ENCODE measurements at regions not wholly inside any gene's neighbourhood (a gene's known extent, or its start where the extent isn't known, plus 50 kb on each side); places are given as distances from the start of the nearest gene placed in this dataset.

DNA sequence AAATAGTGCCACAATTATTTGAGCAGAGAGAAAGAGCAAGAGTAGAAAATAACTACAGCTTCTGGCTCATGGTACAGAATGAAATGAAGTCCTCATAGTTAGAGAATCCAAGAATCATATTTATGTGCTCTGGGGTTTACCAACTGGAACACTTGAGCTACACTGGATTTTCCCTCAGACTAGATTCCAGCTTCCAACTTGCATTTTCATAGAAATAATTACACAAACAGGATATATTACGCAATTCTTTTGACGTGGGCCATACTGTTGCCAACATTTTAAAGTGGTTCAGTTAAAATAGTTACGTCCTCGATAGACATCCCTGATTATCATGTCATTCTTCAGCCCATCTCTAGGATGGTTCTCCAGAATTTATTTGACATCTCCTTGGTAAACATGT is 129.2 kb downstream of the ETAA1 start:
- no peaks in the 10 kb centered on the region for H3K9me3 Mint-ChIP-seq
- H3K27me3 Mint-ChIP-seq: peaks cover 3% of the 10 kb centered on the region
- no peaks in the 10 kb centered on the region for H3K4me1 Mint-ChIP-seq (ENCODE audit: low read depth)
- no peak for ATAC-seq
- intact Hi-C loops (cut with micrococcal nuclease): no loop called here
- POLR2A ChIA-PET: no interaction called here
- CTCF ChIA-PET: no interaction called here
- no peaks in the 10 kb centered on the region for H3K36me3 Mint-ChIP-seq (ENCODE audit: low read depth)
- H3K27ac Mint-ChIP-seq: no peak overlapping the region
- DNase-seq: no peak
- TF ChIP-seq, protein P1, sequence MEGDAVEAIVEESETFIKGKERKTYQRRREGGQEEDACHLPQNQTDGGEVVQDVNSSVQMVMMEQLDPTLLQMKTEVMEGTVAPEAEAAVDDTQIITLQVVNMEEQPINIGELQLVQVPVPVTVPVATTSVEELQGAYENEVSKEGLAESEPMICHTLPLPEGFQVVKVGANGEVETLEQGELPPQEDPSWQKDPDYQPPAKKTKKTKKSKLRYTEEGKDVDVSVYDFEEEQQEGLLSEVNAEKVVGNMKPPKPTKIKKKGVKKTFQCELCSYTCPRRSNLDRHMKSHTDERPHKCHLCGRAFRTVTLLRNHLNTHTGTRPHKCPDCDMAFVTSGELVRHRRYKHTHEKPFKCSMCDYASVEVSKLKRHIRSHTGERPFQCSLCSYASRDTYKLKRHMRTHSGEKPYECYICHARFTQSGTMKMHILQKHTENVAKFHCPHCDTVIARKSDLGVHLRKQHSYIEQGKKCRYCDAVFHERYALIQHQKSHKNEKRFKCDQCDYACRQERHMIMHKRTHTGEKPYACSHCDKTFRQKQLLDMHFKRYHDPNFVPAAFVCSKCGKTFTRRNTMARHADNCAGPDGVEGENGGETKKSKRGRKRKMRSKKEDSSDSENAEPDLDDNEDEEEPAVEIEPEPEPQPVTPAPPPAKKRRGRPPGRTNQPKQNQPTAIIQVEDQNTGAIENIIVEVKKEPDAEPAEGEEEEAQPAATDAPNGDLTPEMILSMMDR (IDR thresholded peaks at IDR 0.05): no peak
- H3K4me3 Mint-ChIP-seq: no peak overlapping the region

DNA sequence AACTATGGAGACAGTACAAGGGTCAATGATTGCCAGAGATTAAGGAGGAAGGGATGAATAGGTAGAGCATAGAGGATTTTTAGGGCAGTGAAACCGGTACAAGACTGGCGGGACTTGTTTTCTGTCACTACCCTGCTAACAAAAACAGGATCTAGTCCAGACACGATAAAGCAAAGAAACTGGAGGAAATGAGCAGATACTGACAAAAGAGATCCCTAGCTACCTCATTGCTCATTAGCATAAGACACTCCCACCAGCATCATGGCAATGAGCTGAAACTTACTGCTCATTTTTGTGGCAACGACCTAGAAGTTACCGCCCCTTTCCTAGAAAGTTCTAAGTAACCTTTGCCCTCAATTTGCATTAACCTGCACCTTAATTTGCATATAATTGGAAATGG is 131.2 kb downstream of the ETAA1 start:
- Mint-ChIP-seq H3K4me3 (no peak overlapping the region), H3K36me3 (ENCODE audit: low read depth) (no peaks in the 10 kb centered on the region), H3K4me1 (ENCODE audit: low read depth) (no peaks in the 10 kb centered on the region), H3K9me3 (no peaks in the 10 kb centered on the region), H3K27ac (no peak overlapping the region), H3K27me3 (peaks cover 3% of the 10 kb centered on the region)
- intact Hi-C loops (cut with micrococcal nuclease): no loop called here
- ATAC-seq (no peak), DNase-seq (no peak)
- POLR2A ChIA-PET: no interaction called here
- TF ChIP-seq, protein P1 (IDR thresholded peaks at IDR 0.05): no peak
- CTCF ChIA-PET: no interaction called here

DNA sequence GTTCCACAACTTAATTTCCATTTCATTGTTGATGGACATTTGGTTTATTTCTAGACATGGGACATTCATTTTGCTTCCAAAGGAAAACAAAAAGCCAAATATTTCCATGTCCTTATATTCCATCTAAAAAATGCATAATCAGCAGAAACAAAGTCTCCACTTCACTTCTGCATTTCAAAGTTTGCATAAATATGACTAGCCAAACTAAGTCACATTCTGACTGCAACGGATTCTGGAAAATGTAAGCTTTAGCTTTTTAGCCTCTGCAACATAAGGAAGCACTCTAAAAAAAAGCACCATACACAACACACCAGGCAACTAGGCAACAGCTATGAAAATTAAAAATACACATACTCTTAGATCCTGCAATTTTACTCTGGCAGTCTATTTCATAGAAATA is 135.3 kb downstream of the ETAA1 start:
- DNase-seq (no peak), ATAC-seq (no peak)
- Mint-ChIP-seq H3K27me3 (no peaks in the 10 kb centered on the region), H3K36me3 (ENCODE audit: low read depth) (no peaks in the 10 kb centered on the region), H3K4me3 (no peak overlapping the region), H3K4me1 (ENCODE audit: low read depth) (no peaks in the 10 kb centered on the region), H3K9me3 (no peaks in the 10 kb centered on the region), H3K27ac (no peak overlapping the region)
- POLR2A ChIA-PET: no interaction called here
- TF ChIP-seq, protein P1 (IDR thresholded peaks at IDR 0.05): no peak
- intact Hi-C loops (cut with micrococcal nuclease): no loop called here
- CTCF ChIA-PET: no interaction called here

DNA sequence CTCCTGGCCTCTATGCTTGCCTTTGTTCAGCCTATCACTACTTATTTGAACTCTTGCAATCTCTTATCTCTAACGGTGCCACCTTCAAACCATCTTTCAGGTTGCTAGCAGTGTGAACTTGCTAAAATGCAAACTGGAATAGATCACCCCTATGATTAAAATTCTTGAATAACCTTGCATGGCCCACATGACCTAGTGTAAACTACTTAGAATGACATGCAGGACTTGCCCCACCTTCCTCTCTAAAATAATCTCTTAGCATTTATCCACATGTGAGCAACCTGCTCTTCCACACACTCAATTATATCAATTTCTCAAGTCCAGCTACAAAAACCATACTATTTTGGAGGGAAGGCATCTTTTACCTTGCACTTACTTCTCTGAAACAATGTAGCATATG is 137.6 kb downstream of the ETAA1 start:
- TF ChIP-seq, protein P1 (IDR thresholded peaks at IDR 0.05): no peak
- ChIA-PET POLR2A (no interaction called here), CTCF (no interaction called here)
- ATAC-seq (no peak), DNase-seq (no peak)
- peaks cover 6% of the 10 kb centered on the region for H3K9me3 Mint-ChIP-seq
- H3K27me3 Mint-ChIP-seq: no peaks in the 10 kb centered on the region
- no peaks in the 10 kb centered on the region for H3K4me1 Mint-ChIP-seq (ENCODE audit: low read depth)
- no peaks in the 10 kb centered on the region for H3K36me3 Mint-ChIP-seq (ENCODE audit: low read depth)
- H3K4me3 Mint-ChIP-seq: no peak overlapping the region
- intact Hi-C loops (cut with micrococcal nuclease): no loop called here
- no peak overlapping the region for H3K27ac Mint-ChIP-seq

DNA sequence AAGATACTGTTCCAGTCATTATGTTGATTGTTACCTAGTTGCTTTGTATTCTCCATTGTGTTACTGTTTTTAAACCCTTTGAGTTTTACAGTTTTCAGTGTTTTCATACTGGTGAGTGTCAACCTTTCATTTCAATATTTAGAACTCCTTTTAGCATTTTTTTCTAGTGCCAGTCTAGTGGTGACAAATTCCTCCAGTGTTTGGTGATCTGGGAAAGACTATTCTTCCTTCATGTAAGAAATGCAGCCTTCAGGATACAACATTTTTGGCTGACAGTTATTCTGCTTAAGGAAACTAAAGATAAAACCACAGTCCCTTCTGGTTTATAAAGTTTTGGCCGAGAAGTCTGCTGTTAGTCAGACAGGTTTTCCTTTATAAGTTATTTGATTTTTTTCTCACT is 143.8 kb downstream of the ETAA1 start:
- no peaks in the 10 kb centered on the region for H3K36me3 Mint-ChIP-seq (ENCODE audit: low read depth)
- ChIA-PET POLR2A (no interaction called here), CTCF (no interaction called here)
- no peaks in the 10 kb centered on the region for H3K4me1 Mint-ChIP-seq (ENCODE audit: low read depth)
- TF ChIP-seq, protein P1 (IDR thresholded peaks at IDR 0.05): no peak
- no peak for ATAC-seq
- H3K9me3 Mint-ChIP-seq: peaks cover 12% of the 10 kb centered on the region
- intact Hi-C loops (cut with micrococcal nuclease): no loop called here
- H3K27me3 Mint-ChIP-seq: no peaks in the 10 kb centered on the region
- H3K27ac Mint-ChIP-seq: no peak overlapping the region
- H3K4me3 Mint-ChIP-seq: no peak overlapping the region
- no peak for DNase-seq
